Astrocyte of the spinal cord (primary cell): ENCODE measurements at regions not wholly inside any gene's neighbourhood (a gene's known extent, or its start where the extent isn't known, plus 50 kb on each side); places are given as distances from the start of the nearest gene placed in this dataset.

Source experiments
- DNase-seq: peaks from one replicate; pipeline ENCODE4 v3.0.0; 2011; ENCODE audit warnings: low read depth, low spot score
- H3K4me3 ChIP-seq: 2 replicates; pipeline ENCODE4 v1.5.1; 2011; ENCODE audit warnings: low read depth, mild to moderate bottlenecking, low read length, moderate library complexity
- CTCF ChIP-seq: IDR thresholded peaks from 2 replicates; pipeline ENCODE4 v1.5.1; 2012; ENCODE audit warnings: low read depth, mild to moderate bottlenecking, low read length, inconsistent platforms
- in situ Hi-C: cut with HindIII; loops from 2 replicates; pipeline ENCODE4 v1.10.0; 2017; ENCODE audit warnings: low sequenced_read_pairs

DNA sequence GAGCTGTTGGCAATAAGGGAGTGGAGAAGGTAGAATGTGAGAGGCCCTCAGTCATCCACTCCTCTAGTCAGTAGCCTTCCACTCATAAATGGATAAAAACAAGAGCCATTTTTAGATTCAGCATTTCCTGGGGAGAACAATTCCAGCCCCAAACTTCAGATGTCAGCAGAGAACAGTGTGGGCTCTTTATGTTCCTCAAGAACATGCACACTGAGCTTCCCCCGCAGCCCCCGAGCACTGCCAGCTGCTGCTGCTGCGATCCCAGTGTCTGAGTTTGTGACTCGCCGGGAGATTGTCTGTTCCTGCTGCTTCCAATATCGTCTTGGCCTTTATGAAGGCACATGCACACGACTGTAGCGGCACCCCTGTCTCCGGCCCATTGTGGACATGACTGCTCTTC, 143.7 kb upstream of the CTNNA2 start:
- no peak overlapping the region for H3K4me3 ChIP-seq
- DNase-seq: no peak
- TF ChIP-seq CTCF: no peak
- in situ Hi-C loops: no loop called here

- DNase-seq: no peak
- no peak for TF ChIP-seq CTCF
- no peak overlapping the region for H3K4me3 ChIP-seq
- in situ Hi-C loops: no loop called here
These were observed 144.7 kb upstream of the CTNNA2 start for GRCh38 chr2:79368116-79368630.

- no peak overlapping the region for H3K4me3 ChIP-seq
- TF ChIP-seq CTCF: no peak
- no peak for DNase-seq
- in situ Hi-C loops: no loop called here
These were observed 153.4 kb upstream of the CTNNA2 start for GRCh38 chr2:79359419-79359818.

DNA sequence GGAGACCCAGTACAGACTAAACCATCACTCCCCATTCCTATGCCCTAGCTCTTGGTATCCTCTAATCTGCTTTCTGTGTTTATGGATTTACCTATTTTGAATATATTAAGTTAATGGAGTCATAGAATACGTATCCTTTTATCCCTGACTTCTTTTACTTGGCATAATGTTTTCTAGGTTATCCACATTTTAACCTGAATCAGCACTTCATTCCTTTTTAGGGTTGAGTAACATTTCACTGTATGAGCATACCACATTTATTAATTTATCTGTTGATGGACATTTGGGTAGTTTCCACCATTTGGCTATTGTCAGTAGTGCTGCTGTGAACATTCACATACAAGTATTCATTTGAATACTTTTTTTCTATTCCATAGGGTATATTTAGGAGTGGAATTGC, 157.3 kb upstream of the CTNNA2 start:
- DNase-seq: no peak
- H3K4me3 ChIP-seq: no peak overlapping the region
- no peak for TF ChIP-seq CTCF
- in situ Hi-C loops: no loop called here

GRCh38 chr2:79327460-79327859, 167.9 kb upstream of the REG3A start:
- in situ Hi-C loops: no loop called here
- no peak for TF ChIP-seq CTCF
- DNase-seq: no peak
- H3K4me3 ChIP-seq: no peak overlapping the region

- no peak for TF ChIP-seq CTCF
- DNase-seq: no peak
- in situ Hi-C loops: no loop called here
- no peak overlapping the region for H3K4me3 ChIP-seq
These were observed 161.3 kb upstream of the REG3A start for GRCh38 chr2:79320871-79321270.

DNA sequence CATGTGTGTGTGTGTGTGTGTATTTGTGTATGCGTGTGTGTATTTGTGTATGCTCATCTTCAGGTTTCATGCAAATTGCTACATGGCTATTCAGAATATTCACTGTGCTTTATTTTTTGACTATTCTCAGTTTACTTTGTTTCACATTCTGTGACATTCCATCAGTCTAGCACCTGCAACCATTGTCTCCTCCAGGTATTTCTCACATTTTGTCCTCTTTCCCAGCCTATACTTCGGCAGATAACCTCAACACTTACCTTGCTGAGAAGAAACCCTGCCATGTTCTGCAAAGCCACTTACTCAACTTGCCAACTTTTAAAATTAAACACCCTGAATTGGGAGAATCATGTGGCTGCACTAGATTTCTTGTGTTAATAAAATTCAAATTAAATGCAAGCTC, 135.4 kb upstream of the REG3A start:
- no peak for DNase-seq
- TF ChIP-seq CTCF: no peak
- H3K4me3 ChIP-seq: no peak overlapping the region
- in situ Hi-C loops: no loop called here
